Neuronal stem cell (in vitro differentiated cells): ENCODE measurements at regions not wholly inside any gene's neighbourhood (a gene's known extent, or its start where the extent isn't known, plus 50 kb on each side); places are given as distances from the start of the nearest gene placed in this dataset.

Experiments
- DNase-seq: peaks from one replicate; pipeline ENCODE4 v3.0.0-alpha.2; 2013; ENCODE audit warnings: low spot score
- H2AFZ ChIP-seq: one replicate; pipeline ENCODE4 v1.6.1; 2013; ENCODE audit warnings: mild to moderate bottlenecking, low read length, inconsistent platforms
- H2AK5ac ChIP-seq: 2 replicates; pipeline ENCODE4 v1.6.1; 2013; ENCODE audit warnings: low read depth, mild to moderate bottlenecking, inconsistent platforms, low read length, moderate library complexity, mixed read lengths
- H2BK120ac ChIP-seq: 2 replicates; pipeline ENCODE4 v1.6.1; 2013; ENCODE audit warnings: low read depth, mild to moderate bottlenecking, inconsistent platforms, low read length, moderate library complexity, mixed read lengths
- H2BK12ac ChIP-seq: one replicate; pipeline ENCODE4 v1.6.1; 2013; ENCODE audit warnings: low read length, inconsistent platforms
- H2BK15ac ChIP-seq: 2 replicates; pipeline ENCODE4 v1.6.1; 2013; ENCODE audit warnings: mild to moderate bottlenecking, low read length, inconsistent platforms, mixed read lengths
- H2BK5ac ChIP-seq: one replicate; pipeline ENCODE4 v1.6.1; 2013; ENCODE audit warnings: inconsistent platforms, mild to moderate bottlenecking, low read length, moderate library complexity
- H3K14ac ChIP-seq: one replicate; pipeline ENCODE4 v1.6.1; 2013; ENCODE audit warnings: low read length, inconsistent platforms
- H3K18ac ChIP-seq: 2 replicates; pipeline ENCODE4 v1.6.1; 2013; ENCODE audit warnings: low read length, inconsistent platforms
- H3K23ac ChIP-seq: 2 replicates; pipeline ENCODE4 v1.6.1; 2013; ENCODE audit warnings: low read depth, mild to moderate bottlenecking, mixed read lengths, low read length, inconsistent platforms; ENCODE audit not compliant: poor library complexity
- H3K27ac ChIP-seq: replicated peaks from 3 replicates; pipeline ENCODE4 v1.5.1; 2013; ENCODE audit warnings: low read length, inconsistent platforms
- H3K27me3 ChIP-seq, 3 experiments: 2 replicates each; pipeline ENCODE4 v1.6.1; 2013; ENCODE audit warnings: low read length in 3 of 3, mild to moderate bottlenecking in 2 of 3, inconsistent platforms in 1 of 3, low read depth in 1 of 3, mixed read lengths in 1 of 3, moderate library complexity in 1 of 3; ENCODE audit not compliant: control insufficient read depth in 3 of 3, insufficient read depth in 3 of 3
- H3K36me3 ChIP-seq, 2 donors: replicated peaks in 1 of 2; 2 replicates each; pipeline ENCODE4 v1.6.1; 2013; ENCODE audit warnings: low read length in 2 of 2; ENCODE audit not compliant: control insufficient read depth in 2 of 2, insufficient read depth in 2 of 2
- H3K4ac ChIP-seq: 2 replicates; pipeline ENCODE4 v1.6.1; 2013; ENCODE audit warnings: inconsistent platforms, mild to moderate bottlenecking, low read length, moderate library complexity
- H3K4me1 ChIP-seq, 2 donors: 1 replicate in 1 of 2; 2 replicates in 1 of 2; pipeline ENCODE4 v1.6.1; 2013; ENCODE audit warnings: low read length in 2 of 2, low read depth in 1 of 2; ENCODE audit not compliant: control insufficient read depth in 2 of 2, insufficient read depth in 1 of 2
- H3K4me2 ChIP-seq: one replicate; pipeline ENCODE4 v1.6.1; 2013; ENCODE audit warnings: mild to moderate bottlenecking, low read length, inconsistent platforms; ENCODE audit not compliant: insufficient read depth, poor library complexity, severe bottlenecking
- H3K4me3 ChIP-seq, 2 donors: 2 replicates each; pipeline ENCODE4 v1.5.1; 2013; ENCODE audit warnings: low read length in 2 of 2, mild to moderate bottlenecking in 2 of 2, inconsistent platforms in 1 of 2, moderate library complexity in 1 of 2
- H3K79me1 ChIP-seq: one replicate; pipeline ENCODE4 v1.6.1; 2013; ENCODE audit warnings: low read depth, mild to moderate bottlenecking, inconsistent platforms, low read length, moderate library complexity
- H3K9ac ChIP-seq: one replicate; pipeline ENCODE4 v1.6.1; 2013; ENCODE audit warnings: mild to moderate bottlenecking, low read depth, low read length, inconsistent platforms; ENCODE audit not compliant: poor library complexity
- H3K9me3 ChIP-seq, 2 donors: replicated peaks in 1 of 2; 2 replicates each; pipeline versions ENCODE3 to v1.6.1; 2013; ENCODE audit warnings: low read length in 2 of 2, mild to moderate bottlenecking in 2 of 2, inconsistent platforms in 1 of 2, low read depth in 1 of 2, mixed read lengths in 1 of 2, moderate library complexity in 1 of 2; ENCODE audit not compliant: control insufficient read depth in 2 of 2, insufficient read depth in 1 of 2
- H4K8ac ChIP-seq: one replicate; pipeline ENCODE4 v1.6.1; 2013; ENCODE audit warnings: low read depth, mild to moderate bottlenecking, inconsistent platforms, low read length, moderate library complexity
- H4K91ac ChIP-seq: one replicate; pipeline ENCODE4 v1.6.1; 2013; ENCODE audit warnings: low read length, low read depth, mild to moderate bottlenecking, inconsistent platforms; ENCODE audit not compliant: poor library complexity
- WGBS, 2 donors: extraction: QIAGEN DNeasy Blood & Tissue Kit; methylation state at CpG; one replicate each; pipeline ENCODE4 v1.1.7; 2013; ENCODE audit warnings: missing lambda C conversion rate in 2 of 2, mixed read lengths in 1 of 2; ENCODE audit not compliant: insufficient read length in 2 of 2, insufficient replicate concordance in 1 of 2; ENCODE audit errors: extremely low coverage in 2 of 2; 5-methylcytosine and 5-hydroxymethylcytosine counted together

DNA sequence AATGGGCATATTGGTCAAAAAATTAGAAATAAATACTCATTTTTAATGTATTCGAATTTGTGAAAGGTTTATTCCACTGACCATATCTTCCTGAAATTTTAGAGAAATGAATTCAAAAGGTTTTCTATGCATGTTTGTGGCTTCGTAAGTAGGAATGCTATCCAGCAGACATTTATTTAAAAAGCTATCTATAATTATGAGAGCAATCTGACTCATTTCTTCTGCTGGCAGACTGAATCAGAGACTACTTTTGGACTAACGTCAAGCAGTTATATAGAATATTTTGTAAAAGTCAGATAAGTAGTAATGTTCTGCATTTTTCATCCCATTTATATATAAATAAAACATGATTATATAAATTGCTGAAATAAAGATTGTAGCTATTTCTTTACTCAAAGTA lies 125.0 kb downstream of the SPCS3 start:
- Histone ChIP-seq H2BK120ac (no peak overlapping the region), H3K4me1 (peaks cover 2 to 3% of the 10 kb centered on the region in 2 donors), H3K36me3 (no peaks in the 10 kb centered on the region), H3K14ac (no peak overlapping the region), H2BK12ac (no peak overlapping the region), H2BK15ac (no peak overlapping the region), H4K8ac (no peak overlapping the region), H3K4me3 (no peak overlapping the region), H3K4me2 (no peak overlapping the region), H3K9me3 (peaks cover 0 to 4% of the 10 kb centered on the region in 2 donors), H2BK5ac (no peak overlapping the region), H3K4ac (no peak overlapping the region), H3K79me1 (no peaks in the 10 kb centered on the region), H3K23ac (no peak overlapping the region), H2AFZ (no peak overlapping the region), H3K27me3 (no peaks in the 10 kb centered on the region), H3K27ac (no peak overlapping the region), H3K9ac (no peak overlapping the region), H3K18ac (no peak overlapping the region), H4K91ac (no peak overlapping the region), H2AK5ac (no peak overlapping the region)
- WGBS, 2 donors: no CpG with 5 or more reads among the region's 3 CpGs
- DNase-seq: no peak

DNA sequence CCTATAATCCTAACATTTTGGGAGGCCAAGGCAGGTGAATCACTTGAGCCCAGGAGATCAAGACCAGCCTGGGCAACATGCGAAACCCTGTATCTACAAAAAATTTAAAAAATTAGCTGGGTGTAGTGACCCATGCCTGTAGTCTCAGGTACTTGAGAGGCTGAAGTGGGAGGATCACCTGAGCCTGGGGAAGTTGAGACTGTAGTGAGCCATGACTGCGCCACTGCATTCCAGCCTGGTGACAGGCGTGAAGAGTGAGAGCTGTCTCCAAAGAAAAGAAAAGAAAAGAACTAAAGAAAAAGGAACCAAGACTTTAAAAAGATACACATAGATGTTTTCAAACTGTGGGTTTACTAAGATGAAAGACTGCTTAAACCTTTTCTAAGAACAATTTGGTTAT lies 129.0 kb downstream of the SPCS3 start:
- H3K9ac ChIP-seq: no peak overlapping the region
- no peak overlapping the region for H2BK12ac ChIP-seq
- no peaks in the 10 kb centered on the region for H3K36me3 ChIP-seq
- H4K8ac ChIP-seq: no peak overlapping the region
- no peaks in the 10 kb centered on the region for H3K27me3 ChIP-seq
- H2AFZ ChIP-seq: no peak overlapping the region
- H3K4me2 ChIP-seq: no peak overlapping the region
- H2BK120ac ChIP-seq: no peak overlapping the region
- peaks cover 10 to 20% of the 10 kb centered on the region in 2 donors for H3K4me1 ChIP-seq
- H3K79me1 ChIP-seq: no peaks in the 10 kb centered on the region
- H2AK5ac ChIP-seq: no peak overlapping the region
- no peak overlapping the region for H3K4ac ChIP-seq
- H3K14ac ChIP-seq: no peak overlapping the region
- DNase-seq: no peak
- H4K91ac ChIP-seq: no peak overlapping the region
- no peak overlapping the region for H3K27ac ChIP-seq
- no peak overlapping the region for H2BK5ac ChIP-seq
- H3K9me3 ChIP-seq: peaks cover 0 to 4% of the 10 kb centered on the region in 2 donors
- H3K18ac ChIP-seq: no peak overlapping the region
- no CpG with 5 or more reads among the region's 3 CpGs for WGBS, 2 donors
- H2BK15ac ChIP-seq: no peak overlapping the region
- no peak overlapping the region for H3K4me3 ChIP-seq
- H3K23ac ChIP-seq: no peak overlapping the region

DNA sequence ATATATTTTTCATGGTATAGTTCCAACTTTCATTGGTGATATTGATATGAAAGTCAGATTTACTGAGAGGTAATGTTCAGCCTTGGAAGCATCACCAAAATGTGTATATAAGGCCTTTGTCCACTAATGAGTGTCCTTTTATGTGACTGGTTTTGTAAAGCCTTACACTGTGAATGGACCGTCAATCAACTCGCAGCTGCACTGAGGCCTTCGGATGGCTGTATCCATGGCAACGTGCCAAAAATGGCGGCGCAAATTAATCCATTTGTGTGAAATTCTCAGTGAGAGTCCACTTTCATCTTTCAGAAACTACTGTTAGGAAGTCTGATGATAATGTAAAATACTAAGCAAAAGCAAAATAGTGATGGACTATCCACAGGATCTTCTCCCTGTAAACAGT lies 131.7 kb downstream of the SPCS3 start:
- no peak overlapping the region for H2BK15ac ChIP-seq
- H3K9ac ChIP-seq: no peak overlapping the region
- H2AFZ ChIP-seq: peak overlapping the region; percentile 50
- H2AK5ac ChIP-seq: no peak overlapping the region
- peaks cover 10 to 20% of the 10 kb centered on the region in 2 donors for H3K4me1 ChIP-seq
- H3K9me3 ChIP-seq: peaks cover 0 to 6% of the 10 kb centered on the region in 2 donors
- DNase-seq: peak; percentile 58
- H2BK12ac ChIP-seq: no peak overlapping the region
- no peak overlapping the region for H2BK120ac ChIP-seq
- no peak overlapping the region for H3K4ac ChIP-seq
- H3K27me3 ChIP-seq: no peaks in the 10 kb centered on the region
- no peak overlapping the region for H4K91ac ChIP-seq
- H4K8ac ChIP-seq: no peak overlapping the region
- H3K36me3 ChIP-seq: no peaks in the 10 kb centered on the region
- no peak overlapping the region for H3K23ac ChIP-seq
- H3K4me2 ChIP-seq: peak overlapping the region; percentile 11
- no CpG with 5 or more reads among the region's 6 CpGs for WGBS, 2 donors
- no peak overlapping the region for H3K18ac ChIP-seq
- H3K27ac ChIP-seq: no peak overlapping the region
- H3K79me1 ChIP-seq: no peaks in the 10 kb centered on the region
- H3K4me3 ChIP-seq: no peak overlapping the region
- H3K14ac ChIP-seq: no peak overlapping the region
- no peak overlapping the region for H2BK5ac ChIP-seq

DNA sequence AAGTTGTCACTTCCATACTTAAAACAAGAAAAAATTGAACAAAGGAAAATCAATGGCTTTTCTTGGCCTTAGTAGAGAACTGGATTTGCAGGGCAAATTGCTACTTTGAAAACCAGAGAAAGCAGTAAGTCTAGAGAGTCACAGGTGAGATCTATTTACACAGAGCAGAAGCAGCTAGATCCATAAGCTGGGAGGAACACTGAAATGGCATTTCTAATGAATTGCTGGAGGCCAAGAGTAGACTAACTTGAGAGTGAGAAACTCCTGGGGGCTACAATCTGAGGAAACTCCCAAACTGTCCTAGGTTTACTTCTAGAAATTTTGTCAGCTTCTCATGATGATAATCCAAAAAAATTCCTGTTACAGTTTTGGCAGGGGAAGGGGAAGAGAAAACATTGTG lies 133.3 kb downstream of the SPCS3 start:
- H2AFZ ChIP-seq: peak overlapping the region; percentile 64
- no peaks in the 10 kb centered on the region for H3K27me3 ChIP-seq
- no peak overlapping the region for H4K8ac ChIP-seq
- no peak overlapping the region for H3K9ac ChIP-seq
- H3K23ac ChIP-seq: no peak overlapping the region
- H3K14ac ChIP-seq: no peak overlapping the region
- H3K27ac ChIP-seq: no peak overlapping the region
- H3K18ac ChIP-seq: no peak overlapping the region
- peaks cover 0 to 9% of the 10 kb centered on the region in 2 donors for H3K9me3 ChIP-seq
- H3K36me3 ChIP-seq: no peaks in the 10 kb centered on the region
- H2AK5ac ChIP-seq: no peak overlapping the region
- H3K4me2 ChIP-seq: no peak overlapping the region
- H4K91ac ChIP-seq: no peak overlapping the region
- H3K4ac ChIP-seq: no peak overlapping the region
- no peak overlapping the region for H2BK120ac ChIP-seq
- no peak overlapping the region for H2BK12ac ChIP-seq
- H3K4me1 ChIP-seq: peaks cover 10 to 20% of the 10 kb centered on the region in 2 donors
- DNase-seq: no peak
- H3K4me3 ChIP-seq: no peak overlapping the region
- H2BK5ac ChIP-seq: no peak overlapping the region
- H3K79me1 ChIP-seq: no peaks in the 10 kb centered on the region
- no peak overlapping the region for H2BK15ac ChIP-seq
